ENCODE measurements at regions not wholly inside any gene's neighbourhood (a gene's known extent, or its start where the extent isn't known, plus 50 kb on each side); places are given as distances from the start of the nearest gene placed in this dataset.
"Not testable (repeated sequence)": the region's sequence is repeated elsewhere in the genome, so short reads cannot be mapped to it uniquely, and the experiment has no call there.

DNA sequence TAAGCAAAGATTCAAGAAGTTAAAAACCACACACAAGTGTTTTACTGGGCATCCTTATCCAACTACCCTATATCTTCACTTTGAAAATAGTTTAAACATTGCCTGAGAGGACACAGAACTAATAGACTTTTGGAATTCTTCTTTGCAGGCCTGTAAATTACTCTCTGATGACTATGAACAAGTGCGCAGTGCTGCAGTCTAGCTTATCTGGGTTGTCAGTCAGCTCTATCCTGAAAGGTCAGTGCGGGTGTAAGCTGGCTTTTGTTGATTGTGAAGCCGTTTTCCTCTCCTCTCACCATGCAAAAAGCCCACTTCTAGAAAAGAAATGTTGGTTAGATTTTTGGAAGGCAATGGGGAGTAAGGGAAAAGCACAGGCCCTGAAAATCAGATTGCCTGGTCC, 143.6 kb upstream of the ERV3-1 start:
- H3K9ac ChIP-seq (ENCODE audit: low read length); H3K36me3 ChIP-seq (ENCODE audit: insufficient read depth, low read length); H3F3A ChIP-seq (ENCODE audit: insufficient read depth, low read length, poor library complexity, severe bottlenecking); H3K9me2 ChIP-seq (ENCODE audit: insufficient read depth, low read length); H3K27me3 ChIP-seq (ENCODE audit: insufficient read depth, low read depth, low read length); H3K9me3 ChIP-seq (ENCODE audit: low read length); H3K4me3 ChIP-seq (ENCODE audit: low read length); H3K4me2 ChIP-seq (ENCODE audit: low read length); H3K79me2 ChIP-seq (replicated peaks; ENCODE audit: insufficient read depth, low read length); H2AFZ ChIP-seq (ENCODE audit: low read depth, low read length); H4K20me1 ChIP-seq (ENCODE audit: insufficient read depth); H3K27ac ChIP-seq (ENCODE audit: low read length): not testable (repeated sequence)

DNA sequence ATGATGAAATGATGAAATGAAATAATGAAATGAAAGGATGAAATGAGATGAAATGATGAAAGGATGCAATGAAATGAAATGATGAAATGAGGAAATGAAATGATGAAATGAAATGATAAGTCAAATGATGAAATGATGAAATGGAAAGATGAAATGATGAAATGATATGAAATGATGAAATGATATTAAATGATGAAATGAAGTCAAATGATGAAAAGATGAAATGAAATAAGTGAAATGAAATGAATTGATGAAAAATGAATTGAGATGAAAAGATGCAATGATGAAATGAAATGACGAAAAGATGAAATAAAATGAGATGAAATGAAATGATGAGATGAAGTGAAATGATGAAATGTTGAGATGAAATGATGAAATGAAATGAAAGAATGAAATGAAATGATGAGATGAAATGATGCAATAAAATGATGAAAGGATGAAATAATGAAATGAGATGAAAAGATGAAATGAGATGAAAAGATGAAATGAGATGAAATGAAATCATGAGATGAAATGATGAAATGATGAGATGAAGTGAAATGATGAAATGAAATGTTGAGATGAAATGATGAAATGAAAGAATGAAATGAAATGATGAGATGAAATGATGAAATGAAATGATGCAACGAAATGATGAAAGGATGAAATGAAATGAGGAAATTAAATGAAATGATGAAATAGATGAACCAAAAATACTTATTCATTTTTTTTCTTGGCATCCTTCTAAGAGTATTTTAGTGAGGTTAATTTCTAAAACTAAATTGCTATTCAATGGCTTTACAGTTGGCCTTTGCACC, 139.8 kb upstream of the ERV3-1 start:
- not testable (repeated sequence) for H3K4me2 ChIP-seq (ENCODE audit: low read length); H3K9ac ChIP-seq (ENCODE audit: low read length); H3K9me2 ChIP-seq (ENCODE audit: insufficient read depth, low read length); H2AFZ ChIP-seq (ENCODE audit: low read depth, low read length); H3K36me3 ChIP-seq (ENCODE audit: insufficient read depth, low read length); H3K79me2 ChIP-seq (replicated peaks; ENCODE audit: insufficient read depth, low read length); H3K27ac ChIP-seq (ENCODE audit: low read length); H3K9me3 ChIP-seq (ENCODE audit: low read length); H3K27me3 ChIP-seq (ENCODE audit: insufficient read depth, low read depth, low read length); H4K20me1 ChIP-seq (ENCODE audit: insufficient read depth); H3F3A ChIP-seq (ENCODE audit: insufficient read depth, low read length, poor library complexity, severe bottlenecking); H3K4me3 ChIP-seq (ENCODE audit: low read length)

DNA sequence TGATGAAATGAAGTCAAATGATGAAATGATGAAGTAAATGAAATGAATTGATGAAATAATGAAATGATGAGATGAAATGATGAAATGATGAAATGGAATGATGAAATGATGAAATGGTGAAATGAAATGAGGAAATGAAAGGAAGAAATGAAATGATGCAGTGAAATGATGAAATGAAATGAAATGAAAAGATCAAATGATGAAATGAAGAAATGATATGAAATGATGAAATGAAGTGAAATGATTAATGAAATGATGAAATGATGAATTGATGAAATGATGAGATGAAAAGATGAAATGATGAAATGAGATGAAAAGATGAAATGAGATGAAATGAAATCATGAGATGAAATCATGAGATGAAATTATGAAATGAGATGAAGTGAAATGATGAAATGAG, 139.2 kb upstream of the ERV3-1 start:
- H3K36me3 ChIP-seq (ENCODE audit: insufficient read depth, low read length); H4K20me1 ChIP-seq (ENCODE audit: insufficient read depth); H3K27me3 ChIP-seq (ENCODE audit: insufficient read depth, low read depth, low read length); H3K4me3 ChIP-seq (ENCODE audit: low read length); H3F3A ChIP-seq (ENCODE audit: insufficient read depth, low read length, poor library complexity, severe bottlenecking); H3K9me3 ChIP-seq (ENCODE audit: low read length); H3K79me2 ChIP-seq (replicated peaks; ENCODE audit: insufficient read depth, low read length); H2AFZ ChIP-seq (ENCODE audit: low read depth, low read length); H3K4me2 ChIP-seq (ENCODE audit: low read length); H3K9me2 ChIP-seq (ENCODE audit: insufficient read depth, low read length); H3K27ac ChIP-seq (ENCODE audit: low read length); H3K9ac ChIP-seq (ENCODE audit: low read length): not testable (repeated sequence)

DNA sequence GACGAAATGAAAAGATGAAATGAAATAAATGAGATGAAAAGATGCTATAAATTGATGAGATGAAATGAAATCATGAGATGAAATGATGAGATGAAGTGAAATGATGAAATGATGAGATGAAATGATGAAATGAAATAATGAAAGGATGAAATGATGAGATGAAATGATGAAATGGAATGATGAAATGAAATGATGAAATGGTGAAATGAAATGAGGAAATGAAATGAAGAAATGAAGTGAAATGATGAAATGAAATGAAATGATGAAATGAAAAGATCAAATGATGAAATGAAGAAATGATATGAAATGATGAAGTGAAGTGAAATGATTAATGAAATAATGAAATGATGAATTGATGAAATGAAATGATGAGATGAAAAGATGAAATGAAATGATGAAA, 138.5 kb upstream of the ERV3-1 start:
- H3K9me3 ChIP-seq (ENCODE audit: low read length); H3K27me3 ChIP-seq (ENCODE audit: insufficient read depth, low read depth, low read length); H3K4me2 ChIP-seq (ENCODE audit: low read length); H2AFZ ChIP-seq (ENCODE audit: low read depth, low read length); H3K9ac ChIP-seq (ENCODE audit: low read length); H3K79me2 ChIP-seq (replicated peaks; ENCODE audit: insufficient read depth, low read length); H3K9me2 ChIP-seq (ENCODE audit: insufficient read depth, low read length); H3K4me3 ChIP-seq (ENCODE audit: low read length); H3F3A ChIP-seq (ENCODE audit: insufficient read depth, low read length, poor library complexity, severe bottlenecking); H3K27ac ChIP-seq (ENCODE audit: low read length); H4K20me1 ChIP-seq (ENCODE audit: insufficient read depth); H3K36me3 ChIP-seq (ENCODE audit: insufficient read depth, low read length): not testable (repeated sequence)

DNA sequence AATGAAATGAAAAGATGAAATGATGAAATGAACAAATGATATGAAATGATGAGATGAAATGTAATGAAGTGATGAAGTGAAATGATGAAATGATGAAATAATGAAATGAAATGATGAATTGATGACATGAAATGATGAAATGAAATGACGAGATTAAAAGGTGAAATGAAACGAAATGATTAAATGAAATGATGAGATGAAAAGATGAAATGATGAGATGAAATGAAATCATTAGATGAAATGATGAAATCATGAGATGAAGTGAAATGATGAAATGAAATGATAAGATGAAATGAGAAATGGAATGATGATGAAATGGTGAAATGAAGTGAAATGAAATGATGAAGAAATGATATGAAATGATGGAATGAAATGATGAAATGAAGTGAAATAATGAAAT, 138.1 kb upstream of the ERV3-1 start:
- not testable (repeated sequence) for H3K27me3 ChIP-seq (ENCODE audit: insufficient read depth, low read depth, low read length); H3F3A ChIP-seq (ENCODE audit: insufficient read depth, low read length, poor library complexity, severe bottlenecking); H3K9me2 ChIP-seq (ENCODE audit: insufficient read depth, low read length); H3K36me3 ChIP-seq (ENCODE audit: insufficient read depth, low read length); H3K4me2 ChIP-seq (ENCODE audit: low read length); H3K4me3 ChIP-seq (ENCODE audit: low read length); H3K9me3 ChIP-seq (ENCODE audit: low read length); H4K20me1 ChIP-seq (ENCODE audit: insufficient read depth); H3K9ac ChIP-seq (ENCODE audit: low read length); H3K27ac ChIP-seq (ENCODE audit: low read length); H2AFZ ChIP-seq (ENCODE audit: low read depth, low read length); H3K79me2 ChIP-seq (replicated peaks; ENCODE audit: insufficient read depth, low read length)

DNA sequence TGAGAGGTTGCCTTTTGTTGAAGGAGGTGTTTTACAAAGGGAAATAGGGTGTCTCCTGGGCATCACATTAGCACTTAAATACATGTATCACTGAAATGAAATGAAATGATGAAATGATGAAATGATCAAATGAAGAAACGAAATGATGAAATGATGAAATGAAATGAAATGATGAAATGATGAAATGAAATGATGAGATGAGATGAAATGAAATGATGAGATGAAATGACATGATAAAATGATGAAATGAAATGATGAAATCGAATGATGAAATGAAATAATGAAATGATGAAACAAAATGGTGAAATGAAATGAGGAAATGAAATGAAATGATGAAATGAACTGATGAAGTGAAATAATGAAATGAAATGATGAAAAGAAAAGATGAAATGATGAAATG, 137.6 kb upstream of the ERV3-1 start:
- not testable (repeated sequence) for H4K20me1 ChIP-seq (ENCODE audit: insufficient read depth); H3K27ac ChIP-seq (ENCODE audit: low read length); H3K36me3 ChIP-seq (ENCODE audit: insufficient read depth, low read length); H3K4me3 ChIP-seq (ENCODE audit: low read length); H3K9ac ChIP-seq (ENCODE audit: low read length); H3K4me2 ChIP-seq (ENCODE audit: low read length); H3K9me3 ChIP-seq (ENCODE audit: low read length); H3K9me2 ChIP-seq (ENCODE audit: insufficient read depth, low read length); H2AFZ ChIP-seq (ENCODE audit: low read depth, low read length); H3K27me3 ChIP-seq (ENCODE audit: insufficient read depth, low read depth, low read length); H3F3A ChIP-seq (ENCODE audit: insufficient read depth, low read length, poor library complexity, severe bottlenecking); H3K79me2 ChIP-seq (replicated peaks; ENCODE audit: insufficient read depth, low read length)

DNA sequence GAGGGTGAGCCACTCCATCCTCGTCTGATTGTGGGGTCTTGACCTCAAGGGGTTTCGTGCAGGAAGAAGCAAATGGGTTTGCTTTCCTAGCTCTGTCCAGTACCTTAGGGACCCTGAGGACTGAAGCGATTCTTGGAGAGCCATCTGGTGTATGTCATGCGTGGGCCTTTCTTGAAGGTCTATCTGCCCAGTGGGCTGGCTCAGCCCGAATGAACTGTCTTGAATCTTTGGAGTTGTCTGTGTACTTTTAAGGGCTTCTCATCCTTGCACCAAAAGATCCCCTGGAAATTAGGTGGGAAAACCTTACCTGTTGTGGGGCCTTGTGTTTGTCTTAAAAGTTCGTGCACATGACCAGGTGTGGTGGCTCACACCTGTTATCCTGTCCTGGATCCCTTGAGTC, 135.4 kb upstream of the ERV3-1 start:
- not testable (repeated sequence) for H3K9me3 ChIP-seq (ENCODE audit: low read length); H3K79me2 ChIP-seq (replicated peaks; ENCODE audit: insufficient read depth, low read length); H3K27ac ChIP-seq (ENCODE audit: low read length); H2AFZ ChIP-seq (ENCODE audit: low read depth, low read length); H3K36me3 ChIP-seq (ENCODE audit: insufficient read depth, low read length); H3K9me2 ChIP-seq (ENCODE audit: insufficient read depth, low read length); H3K9ac ChIP-seq (ENCODE audit: low read length); H3K4me3 ChIP-seq (ENCODE audit: low read length); H4K20me1 ChIP-seq (ENCODE audit: insufficient read depth); H3K4me2 ChIP-seq (ENCODE audit: low read length); H3K27me3 ChIP-seq (ENCODE audit: insufficient read depth, low read depth, low read length); H3F3A ChIP-seq (ENCODE audit: insufficient read depth, low read length, poor library complexity, severe bottlenecking)

DNA sequence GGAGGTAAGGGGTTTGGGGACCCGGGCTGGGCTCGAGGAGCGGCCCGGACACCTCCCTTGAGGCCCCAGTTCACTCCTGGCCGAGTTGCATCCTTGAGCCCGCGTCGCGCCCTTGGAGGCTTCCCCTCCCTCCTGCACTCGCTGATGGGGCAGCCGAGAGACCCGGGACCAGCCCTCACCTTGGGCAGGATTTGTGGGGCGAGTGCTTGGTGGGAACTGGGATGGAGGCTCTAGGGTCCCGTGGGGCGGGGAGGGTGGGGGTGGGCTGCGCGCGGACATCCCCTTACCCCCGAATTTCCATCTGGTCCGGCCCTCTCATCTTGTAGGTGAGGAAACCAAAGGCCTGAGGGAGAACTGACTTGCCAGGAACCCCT, 134.9 kb upstream of the ERV3-1 start:
- not testable (repeated sequence) for H3K27ac ChIP-seq (ENCODE audit: low read length); H3K4me2 ChIP-seq (ENCODE audit: low read length); H3K9me2 ChIP-seq (ENCODE audit: insufficient read depth, low read length); H2AFZ ChIP-seq (ENCODE audit: low read depth, low read length); H3F3A ChIP-seq (ENCODE audit: insufficient read depth, low read length, poor library complexity, severe bottlenecking); H3K79me2 ChIP-seq (replicated peaks; ENCODE audit: insufficient read depth, low read length); H3K9me3 ChIP-seq (ENCODE audit: low read length); H4K20me1 ChIP-seq (ENCODE audit: insufficient read depth); H3K27me3 ChIP-seq (ENCODE audit: insufficient read depth, low read depth, low read length); H3K9ac ChIP-seq (ENCODE audit: low read length); H3K36me3 ChIP-seq (ENCODE audit: insufficient read depth, low read length)
- H3K4me3 ChIP-seq (ENCODE audit: low read length), result peak overlapping the region; percentile 47
